Liver (tissue), 8 donors: ENCODE measurements at regions not wholly inside any gene's neighbourhood (a gene's known extent, or its start where the extent isn't known, plus 50 kb on each side); places are given as distances from the start of the nearest gene placed in this dataset.
A peak's percentile ranks its signal among the peaks of the same experiment; 100 is the strongest.

Experiments used
- DNase-seq: peaks from one replicate; pipeline ENCODE4 v3.0.0-alpha.2; 2017; ENCODE audit warnings: low spot score
- H3K27ac ChIP-seq, 2 donors: one replicate each; pipeline ENCODE4 v1.7.0; 2013; ENCODE audit warnings: inconsistent platforms in 2 of 2, low read length in 2 of 2, control low read depth in 1 of 2, low read depth in 1 of 2, mild to moderate bottlenecking in 1 of 2
- H3K27me3 ChIP-seq, 4 donors: one replicate each; pipeline versions ENCODE4 v1.6.1 to v1.7.0; 2013; ENCODE audit warnings: low read length in 3 of 4, inconsistent platforms in 1 of 4, mild to moderate bottlenecking in 1 of 4, moderate library complexity in 1 of 4; ENCODE audit not compliant: control insufficient read depth in 4 of 4, insufficient read depth in 4 of 4
- H3K36me3 ChIP-seq, 4 donors: one replicate each; pipeline versions ENCODE4 v1.6.1 to v1.7.0; 2013; ENCODE audit warnings: low read length in 3 of 4, mild to moderate bottlenecking in 3 of 4, low read depth in 1 of 4, moderate library complexity in 1 of 4; ENCODE audit not compliant: control insufficient read depth in 4 of 4, insufficient read depth in 3 of 4
- H3K4me1 ChIP-seq, 4 donors: one replicate each; pipeline versions ENCODE4 v1.6.1 to v1.7.0; 2013; ENCODE audit warnings: low read length in 3 of 4, mild to moderate bottlenecking in 3 of 4, moderate library complexity in 1 of 4; ENCODE audit not compliant: control insufficient read depth in 4 of 4, insufficient read depth in 4 of 4
- H3K4me3 ChIP-seq, 3 donors: one replicate each; pipeline versions ENCODE4 v1.6.1 to v1.7.0; 2013; ENCODE audit warnings: low read length in 3 of 3, control low read depth in 1 of 3, low read depth in 1 of 3, mild to moderate bottlenecking in 1 of 3
- H3K9ac ChIP-seq, 2 donors: one replicate each; pipeline ENCODE4 v1.7.0; 2013; ENCODE audit warnings: low read length in 2 of 2, mild to moderate bottlenecking in 2 of 2, moderate library complexity in 2 of 2, control low read depth in 1 of 2, low read depth in 1 of 2
- H3K9me3 ChIP-seq, 4 donors: one replicate each; pipeline versions ENCODE4 v1.6.1 to v1.7.0; 2013; ENCODE audit warnings: low read length in 3 of 4; ENCODE audit not compliant: control insufficient read depth in 4 of 4
- ATF3 ChIP-seq: IDR thresholded peaks from 2 replicates; pipeline ENCODE4 v1.6.1; 2016; ENCODE audit warnings: antibody characterized with exemption
- CTCF ChIP-seq: fragments of 150-350 bp; IDR thresholded peaks from 2 replicates; pipeline ENCODE4 v1.5.1; 2017; ENCODE audit warnings: improper control_type of control experiment, low read depth, low read length; ENCODE audit not compliant: missing input control
- EGR1 ChIP-seq, 2 donors: IDR thresholded peaks; 2 replicates each; pipeline ENCODE4 v1.6.1; 2016 to 2018; ENCODE audit warnings: antibody characterized with exemption in 2 of 2, low read depth in 2 of 2
- FOXA1 ChIP-seq: IDR thresholded peaks from 2 replicates; pipeline ENCODE4 v1.6.1; 2016; ENCODE audit warnings: antibody characterized with exemption
- GABPA ChIP-seq, 2 donors: IDR thresholded peaks in 1 of 2; conservative IDR thresholded peaks in 1 of 2; 2 replicates each; pipeline ENCODE4 v1.6.1; 2016; ENCODE audit warnings: antibody characterized with exemption in 2 of 2, mild to moderate bottlenecking in 1 of 2, moderate library complexity in 1 of 2
- HNF4A ChIP-seq, 2 donors: conservative IDR thresholded peaks; 2 replicates each; pipeline ENCODE4 v1.6.1; 2016; ENCODE audit warnings: antibody characterized with exemption in 2 of 2, mild to moderate bottlenecking in 2 of 2
- HNF4G ChIP-seq: IDR thresholded peaks from 2 replicates; pipeline ENCODE4 v1.6.1; 2016; ENCODE audit warnings: antibody characterized with exemption
- MAX ChIP-seq: IDR thresholded peaks from 2 replicates; pipeline ENCODE4 v1.6.1; 2016; ENCODE audit warnings: antibody characterized with exemption
- NR2F2 ChIP-seq: IDR thresholded peaks from 2 replicates; pipeline ENCODE4 v1.6.1; 2016; ENCODE audit warnings: antibody characterized with exemption
- REST ChIP-seq: IDR thresholded peaks from 2 replicates; pipeline ENCODE4 v1.6.1; 2016; ENCODE audit warnings: antibody characterized with exemption, mild to moderate bottlenecking
- RXRA ChIP-seq, 2 donors: IDR thresholded peaks; 2 replicates each; pipeline ENCODE4 v1.6.1; 2017 to 2018; ENCODE audit warnings: antibody characterized with exemption in 2 of 2, mild to moderate bottlenecking in 1 of 2
- SP1 ChIP-seq: IDR thresholded peaks from 2 replicates; pipeline ENCODE4 v1.6.1; 2018; ENCODE audit warnings: antibody characterized with exemption, mild to moderate bottlenecking
- TAF1 ChIP-seq: conservative IDR thresholded peaks from 2 replicates; pipeline ENCODE4 v1.6.1; 2016; ENCODE audit warnings: antibody characterized with exemption, mild to moderate bottlenecking
- WGBS: extraction: QIAGEN DNeasy Blood & Tissue Kit; methylation state at CpG from one replicate; pipeline ENCODE4 v1.1.7; 2013; 5-methylcytosine and 5-hydroxymethylcytosine counted together
- donor health status: healthy.
- donor health status: healthy.
- donor health status: healthy.
- donor health status: healthy.
- donor health status: healthy.

GRCh38 chr3:64885055-64885454 lies 197.3 kb upstream of the ADAMTS9 start (continued):
- no peak for TF ChIP-seq REST
- no peak for TF ChIP-seq EGR1 (IDR thresholded peaks at IDR 0.05; ENCODE audit: low read depth in 2 of 2)
- no peak for TF ChIP-seq HNF4G

- WGBS, result 67% methylated on average over 3 of the region's 3 CpGs
- no peaks in the 10 kb centered on the region for H3K27me3 ChIP-seq
- no peak overlapping the region for H3K4me3 ChIP-seq
- no peak for TF ChIP-seq GABPA (IDR thresholded peaks at IDR 0.05 in 1 of 2, conservative IDR thresholded peaks at IDR 0.05 in 1 of 2)
- TF ChIP-seq NR2F2, result peak; percentile 35
- no peak overlapping the region for H3K9ac ChIP-seq
- no peak overlapping the region for H3K27ac ChIP-seq
- H3K36me3 ChIP-seq, result no peaks in the 10 kb centered on the region
- H3K9me3 ChIP-seq, result no peaks in the 10 kb centered on the region
- H3K4me1 ChIP-seq, result no peaks in the 10 kb centered on the region
- DNase-seq, result no peak
Observed at GRCh38 chr3:64884536-64884935, 196.7 kb upstream of the ADAMTS9 start.

- no peak overlapping the region for H3K4me3 ChIP-seq
- DNase-seq, result no peak
- H3K27ac ChIP-seq, result no peak overlapping the region
- H3K36me3 ChIP-seq, result no peaks in the 10 kb centered on the region
- H3K4me1 ChIP-seq, result no peaks in the 10 kb centered on the region
- no peaks in the 10 kb centered on the region for H3K9me3 ChIP-seq
- H3K9ac ChIP-seq, result no peak overlapping the region
- TF ChIP-seq EGR1 (IDR thresholded peaks at IDR 0.05; ENCODE audit: low read depth in 2 of 2) (no peak), CTCF (no peak), RXRA (IDR thresholded peaks at IDR 0.05) (no peak), FOXA1 (no peak), TAF1 (no peak), GABPA (IDR thresholded peaks at IDR 0.05 in 1 of 2, conservative IDR thresholded peaks at IDR 0.05 in 1 of 2) (no peak), SP1 (no peak), ATF3 (no peak), HNF4A (conservative IDR thresholded peaks at IDR 0.05) (no peak), MAX (no peak)
- no peaks in the 10 kb centered on the region for H3K27me3 ChIP-seq
Observed at GRCh38 chr3:64880916-64881315, 193.1 kb upstream of the ADAMTS9 start.
